Astrocyte (in vitro differentiated cells and primary cell): ENCODE measurements at regions not wholly inside any gene's neighbourhood (a gene's known extent, or its start where the extent isn't known, plus 50 kb on each side); places are given as distances from the start of the nearest gene placed in this dataset.

Source experiments
- DNase-seq: peaks from one replicate; pipeline ENCODE4 v3.0.0-alpha.2; 2010; ENCODE audit warnings: low read depth
- FAIRE-seq: peaks from 2 replicates; lab custom pipeline; 2011; peaks lifted over from hg19 to GRCh38; lab: Jason Lieb, UNC
- H2AFZ ChIP-seq: 2 replicates; pipeline ENCODE4 v1.6.0; 2012; ENCODE audit warnings: low read depth, low read length, inconsistent platforms
- H3K27ac ChIP-seq: 2 replicates; pipeline ENCODE4 v1.5.1; 2011; ENCODE audit warnings: low read depth, low read length, inconsistent platforms
- H3K27me3 ChIP-seq: 2 replicates; pipeline ENCODE4 v1.6.0; 2011; ENCODE audit warnings: low read length, inconsistent platforms; ENCODE audit not compliant: insufficient read depth
- H3K36me3 ChIP-seq: 2 replicates; pipeline ENCODE4 v1.5.1; 2011; ENCODE audit warnings: low read length, inconsistent platforms; ENCODE audit not compliant: insufficient read depth
- H3K4me1 ChIP-seq: 2 replicates; pipeline ENCODE4 v1.5.1; 2011; ENCODE audit warnings: low read length, inconsistent platforms; ENCODE audit not compliant: insufficient read depth
- H3K4me2 ChIP-seq: 2 replicates; pipeline ENCODE4 v1.6.0; 2012; ENCODE audit warnings: low read length, inconsistent platforms
- H3K4me3 ChIP-seq: 2 replicates; pipeline ENCODE4 v1.5.1; 2011; ENCODE audit warnings: low read depth, mild to moderate bottlenecking, low read length, inconsistent platforms; ENCODE audit not compliant: insufficient read depth
- H3K79me2 ChIP-seq: 2 replicates; pipeline ENCODE4 v1.6.0; 2012; ENCODE audit warnings: mild to moderate bottlenecking, low read length, inconsistent platforms; ENCODE audit not compliant: insufficient read depth
- H3K9ac ChIP-seq: 2 replicates; pipeline ENCODE4 v1.6.0; 2012; ENCODE audit warnings: mild to moderate bottlenecking, low read length, inconsistent platforms
- H3K9me3 ChIP-seq: 2 replicates; pipeline ENCODE4 v1.5.1; 2012; ENCODE audit warnings: low read depth, mild to moderate bottlenecking, low read length, inconsistent platforms; ENCODE audit not compliant: insufficient read depth
- H4K20me1 ChIP-seq: 2 replicates; pipeline ENCODE4 v1.6.0; 2012; ENCODE audit warnings: low read length, inconsistent platforms; ENCODE audit not compliant: insufficient read depth
- H3K27ac Mint-ChIP-seq: one replicate; pipeline ENCODE4 v1.8.0; 2021; ENCODE audit warnings: mild to moderate bottlenecking, mixed read lengths; ENCODE audit not compliant: unreplicated experiment
- H3K27me3 Mint-ChIP-seq: one replicate; pipeline ENCODE4 v1.8.0; 2021; ENCODE audit warnings: low read depth, mixed read lengths; ENCODE audit not compliant: unreplicated experiment
- H3K36me3 Mint-ChIP-seq: one replicate; pipeline ENCODE4 v1.8.0; 2021; ENCODE audit warnings: low read depth, mixed read lengths; ENCODE audit not compliant: unreplicated experiment
- H3K4me1 Mint-ChIP-seq: one replicate; pipeline ENCODE4 v1.8.0; 2021; ENCODE audit warnings: low read depth, mixed read lengths; ENCODE audit not compliant: unreplicated experiment
- H3K4me3 Mint-ChIP-seq: one replicate; pipeline ENCODE4 v1.8.0; 2021; ENCODE audit warnings: mild to moderate bottlenecking, moderate library complexity, mixed read lengths; ENCODE audit not compliant: unreplicated experiment
- H3K9me3 Mint-ChIP-seq: one replicate; pipeline ENCODE4 v1.8.0; 2021; ENCODE audit warnings: mild to moderate bottlenecking, mixed read lengths; ENCODE audit not compliant: unreplicated experiment
- EZH2 ChIP-seq: IDR thresholded peaks from 2 replicates; pipeline ENCODE4 v1.6.1; 2012; ENCODE audit warnings: mild to moderate bottlenecking, low read length, inconsistent platforms; ENCODE audit not compliant: insufficient read depth
- TF ChIP-seq, protein P1 (sequence below): IDR thresholded peaks from 2 replicates; pipeline ENCODE4 v1.5.1; 2011; ENCODE audit warnings: low read depth, mild to moderate bottlenecking, inconsistent platforms, low read length, moderate library complexity; ENCODE audit not compliant: insufficient read depth

DNA sequence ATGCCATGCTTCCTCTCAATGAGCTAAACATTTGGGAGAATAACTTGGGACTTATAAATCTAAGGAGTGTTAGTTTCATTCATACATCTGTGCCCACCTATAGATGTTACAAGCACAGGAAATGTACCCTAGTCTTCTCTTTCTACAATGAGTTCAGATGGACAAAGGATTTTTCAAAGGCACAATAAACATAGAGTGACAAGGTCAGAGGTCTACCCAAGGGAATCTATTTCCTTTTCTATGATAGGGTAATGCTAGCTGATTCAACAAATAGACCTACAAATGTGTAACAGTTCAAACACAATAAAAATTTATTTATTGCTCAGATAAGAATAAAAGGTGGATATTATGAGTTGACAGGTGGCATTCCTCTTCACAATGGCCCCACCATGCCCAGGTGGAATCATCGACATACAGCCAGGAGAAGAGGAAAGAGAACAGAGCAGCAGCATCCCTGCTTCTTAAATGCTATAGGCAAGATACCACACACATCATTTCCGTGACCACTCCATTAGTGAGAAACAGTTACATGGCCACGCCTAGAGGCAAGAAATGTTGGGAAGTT, 421.8 kb downstream of the HNRNPD start:
- Histone ChIP-seq H3K36me3 (no peaks in the 10 kb centered on the region), H3K4me1 (no peaks in the 10 kb centered on the region), H2AFZ (no peak overlapping the region), H3K4me2 (no peak overlapping the region), H3K9ac (no peak overlapping the region), H3K4me3 (no peak overlapping the region), H3K9me3 (no peaks in the 10 kb centered on the region), H3K79me2 (no peaks in the 10 kb centered on the region), H3K27ac (no peak overlapping the region), H4K20me1 (no peaks in the 10 kb centered on the region), H3K27me3 (no peaks in the 10 kb centered on the region)
- Mint-ChIP-seq H3K4me3 (no peak overlapping the region), H3K9me3 (no peaks in the 10 kb centered on the region), H3K27me3 (peaks cover 10% of the 10 kb centered on the region), H3K4me1 (peaks cover 3% of the 10 kb centered on the region), H3K36me3 (no peaks in the 10 kb centered on the region), H3K27ac (no peak overlapping the region)
- FAIRE-seq: no peak
- no peak for DNase-seq
- TF ChIP-seq, protein P1, sequence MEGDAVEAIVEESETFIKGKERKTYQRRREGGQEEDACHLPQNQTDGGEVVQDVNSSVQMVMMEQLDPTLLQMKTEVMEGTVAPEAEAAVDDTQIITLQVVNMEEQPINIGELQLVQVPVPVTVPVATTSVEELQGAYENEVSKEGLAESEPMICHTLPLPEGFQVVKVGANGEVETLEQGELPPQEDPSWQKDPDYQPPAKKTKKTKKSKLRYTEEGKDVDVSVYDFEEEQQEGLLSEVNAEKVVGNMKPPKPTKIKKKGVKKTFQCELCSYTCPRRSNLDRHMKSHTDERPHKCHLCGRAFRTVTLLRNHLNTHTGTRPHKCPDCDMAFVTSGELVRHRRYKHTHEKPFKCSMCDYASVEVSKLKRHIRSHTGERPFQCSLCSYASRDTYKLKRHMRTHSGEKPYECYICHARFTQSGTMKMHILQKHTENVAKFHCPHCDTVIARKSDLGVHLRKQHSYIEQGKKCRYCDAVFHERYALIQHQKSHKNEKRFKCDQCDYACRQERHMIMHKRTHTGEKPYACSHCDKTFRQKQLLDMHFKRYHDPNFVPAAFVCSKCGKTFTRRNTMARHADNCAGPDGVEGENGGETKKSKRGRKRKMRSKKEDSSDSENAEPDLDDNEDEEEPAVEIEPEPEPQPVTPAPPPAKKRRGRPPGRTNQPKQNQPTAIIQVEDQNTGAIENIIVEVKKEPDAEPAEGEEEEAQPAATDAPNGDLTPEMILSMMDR: no peak
- TF ChIP-seq EZH2: no peak

DNA sequence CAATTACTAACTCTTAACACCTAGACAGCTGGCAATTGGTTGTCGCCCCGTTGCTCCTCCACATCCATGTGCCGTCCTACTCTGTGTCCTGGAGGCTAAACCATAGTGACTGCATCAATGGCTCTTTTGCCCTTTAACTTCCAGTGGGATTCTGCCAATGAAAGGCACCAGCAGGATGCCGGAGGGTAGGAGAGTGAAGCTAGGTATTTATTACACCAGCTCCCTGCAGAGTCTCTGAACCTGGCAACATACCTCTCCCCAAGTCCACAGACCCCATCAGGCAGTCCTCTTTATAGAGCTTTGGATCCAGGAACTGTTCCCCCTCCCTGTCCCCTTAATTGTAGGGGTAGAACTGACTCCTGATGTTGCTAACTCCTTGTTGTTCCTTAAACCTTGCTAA, 426.8 kb downstream of the HNRNPD start:
- Histone ChIP-seq H3K27me3 (no peaks in the 10 kb centered on the region), H3K4me1 (no peaks in the 10 kb centered on the region), H2AFZ (no peak overlapping the region), H4K20me1 (no peaks in the 10 kb centered on the region), H3K27ac (no peak overlapping the region), H3K9ac (no peak overlapping the region), H3K4me2 (no peak overlapping the region), H3K36me3 (no peaks in the 10 kb centered on the region), H3K4me3 (no peak overlapping the region), H3K9me3 (no peaks in the 10 kb centered on the region), H3K79me2 (no peaks in the 10 kb centered on the region)
- DNase-seq (no peak), FAIRE-seq (no peak)
- Mint-ChIP-seq H3K9me3 (no peaks in the 10 kb centered on the region), H3K27me3 (peaks cover 14% of the 10 kb centered on the region), H3K36me3 (no peaks in the 10 kb centered on the region), H3K27ac (no peak overlapping the region), H3K4me1 (no peaks in the 10 kb centered on the region), H3K4me3 (no peak overlapping the region)
- TF ChIP-seq, protein P1: no peak
- no peak for TF ChIP-seq EZH2

DNA sequence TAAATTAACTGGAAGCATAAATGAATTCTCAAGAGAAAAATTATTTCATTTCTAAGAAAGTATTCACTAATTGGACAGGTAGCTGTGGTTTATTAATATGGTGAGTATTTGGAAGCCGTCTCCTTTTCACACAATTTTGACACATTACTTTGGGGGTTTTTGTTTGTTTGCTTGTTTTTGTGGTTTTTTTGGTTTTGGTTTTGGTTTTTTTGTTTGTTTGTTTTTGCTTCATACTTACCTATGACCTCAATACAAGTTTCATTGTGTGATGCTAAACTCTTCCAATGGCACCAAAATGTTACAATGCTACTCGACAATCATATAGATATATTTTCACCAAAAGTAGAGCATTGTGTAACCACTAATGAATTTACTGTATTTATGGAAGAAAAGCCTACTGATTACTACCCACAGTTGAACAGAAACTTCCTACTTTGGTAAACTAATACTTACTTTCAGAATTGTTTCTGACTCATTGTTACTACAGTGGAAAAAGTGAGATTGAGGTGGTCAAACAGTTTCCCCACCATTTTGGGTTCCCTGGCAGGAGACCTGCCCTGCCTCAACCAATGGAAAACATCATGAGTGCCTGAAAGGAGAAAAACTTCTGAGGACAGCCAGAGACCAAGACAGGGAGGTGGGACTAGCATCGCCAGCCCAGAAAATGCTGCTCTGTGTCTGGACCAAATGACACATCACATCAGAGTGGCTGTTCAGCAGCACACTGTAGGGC, 443.1 kb downstream of the HNRNPD start:
- Histone ChIP-seq H3K9me3 (no peaks in the 10 kb centered on the region), H3K4me1 (no peaks in the 10 kb centered on the region), H3K36me3 (no peaks in the 10 kb centered on the region), H3K79me2 (no peaks in the 10 kb centered on the region), H3K4me3 (no peak overlapping the region), H4K20me1 (no peaks in the 10 kb centered on the region), H3K4me2 (no peak overlapping the region), H3K27ac (no peak overlapping the region), H3K9ac (no peak overlapping the region), H2AFZ (no peak overlapping the region), H3K27me3 (no peaks in the 10 kb centered on the region)
- H3K9me3 Mint-ChIP-seq: no peaks in the 10 kb centered on the region
- no peaks in the 10 kb centered on the region for H3K4me1 Mint-ChIP-seq
- no peak overlapping the region for H3K4me3 Mint-ChIP-seq
- no peak for DNase-seq
- peaks cover 10% of the 10 kb centered on the region for H3K27me3 Mint-ChIP-seq
- H3K27ac Mint-ChIP-seq: no peak overlapping the region
- no peaks in the 10 kb centered on the region for H3K36me3 Mint-ChIP-seq
- TF ChIP-seq, protein P1: no peak
- TF ChIP-seq EZH2: no peak
- FAIRE-seq: no peak
